GM18907 (cell line): ENCODE measurements at regions not wholly inside any gene's neighbourhood (a gene's known extent, or its start where the extent isn't known, plus 50 kb on each side); places are given as distances from the start of the nearest gene placed in this dataset.
A peak's percentile ranks its signal among the peaks of the same experiment; 100 is the strongest.

Experiments
- ATAC-seq: cut with Tn5 transposase; IDR thresholded peaks from one replicate; pipeline ENCODE4 v1.9.1; 2021; ENCODE audit warnings: mild to moderate bottlenecking, moderate library complexity; ENCODE audit not compliant: unreplicated experiment

- no peak for ATAC-seq
Observed at GRCh38 chr6:113644861-113645575, 212.1 kb upstream of the MARCKS start.

- ATAC-seq = no peak
Observed at GRCh38 chr6:113645576-113645970, 211.6 kb upstream of the MARCKS start.

- no peak for ATAC-seq
Observed at GRCh38 chr6:113645986-113646385, 211.2 kb upstream of the MARCKS start.

- ATAC-seq = no peak
Observed at GRCh38 chr6:113646701-113647100, 210.4 kb upstream of the MARCKS start.

GRCh38 chr6:113647143-113647889 is 209.8 kb upstream of the MARCKS start:
- peak; percentile 47 for ATAC-seq

- ATAC-seq = no peak
Observed at GRCh38 chr6:113648698-113649097, 208.4 kb upstream of the MARCKS start.

- no peak for ATAC-seq
Observed at GRCh38 chr6:113649276-113649675, 207.9 kb upstream of the MARCKS start.

- ATAC-seq = no peak
Observed at GRCh38 chr6:113649880-113650609, 207.1 kb upstream of the MARCKS start.

GRCh38 chr6:113650610-113650979 is 206.6 kb upstream of the MARCKS start:
- ATAC-seq = no peak

GRCh38 chr6:113651120-113651519 is 206.0 kb upstream of the MARCKS start:
- no peak for ATAC-seq

GRCh38 chr6:113651920-113652319 is 205.2 kb upstream of the MARCKS start:
- ATAC-seq = no peak

GRCh38 chr6:113653275-113653674 is 203.9 kb upstream of the MARCKS start:
- no peak for ATAC-seq

- no peak for ATAC-seq
Observed at GRCh38 chr6:113654396-113654795, 202.7 kb upstream of the MARCKS start.

GRCh38 chr6:113655761-113656160 is 201.4 kb upstream of the MARCKS start:
- ATAC-seq = no peak

- no peak for ATAC-seq
Observed at GRCh38 chr6:113659762-113660404, 197.3 kb upstream of the MARCKS start.

GRCh38 chr6:113660819-113661218 is 196.3 kb upstream of the MARCKS start:
- no peak for ATAC-seq

- no peak for ATAC-seq
Observed at GRCh38 chr6:113662093-113662665, 195.0 kb upstream of the MARCKS start.

- ATAC-seq = peak; percentile 65
Observed at GRCh38 chr6:113662688-113663333, 194.3 kb upstream of the MARCKS start.

- no peak for ATAC-seq
Observed at GRCh38 chr6:113664909-113665308, 192.2 kb upstream of the MARCKS start.

GRCh38 chr6:113668641-113669408 is 188.3 kb upstream of the MARCKS start:
- ATAC-seq = no peak
